NCI-H1092 treated with DMSO at 0.1 percent for 48 hours (cell line): ENCODE measurements at regions not wholly inside any gene's neighbourhood (a gene's known extent, or its start where the extent isn't known, plus 50 kb on each side); places are given as distances from the start of the nearest gene placed in this dataset.

Experiments
- DNase-seq: peaks from one replicate; lab custom pipeline; 2025; lab: John Stamatoyannopoulos, UW

GRCh38 chr5:56515011-56515410, 281.9 kb upstream of the ANKRD55 start:
- DNase-seq, result no peak

- DNase-seq, result no peak
Measured at GRCh38 chr5:56514245-56514644, 281.1 kb upstream of the ANKRD55 start.

GRCh38 chr5:56513141-56513540, 280.0 kb upstream of the ANKRD55 start:
- no peak for DNase-seq

GRCh38 chr5:56512313-56512996, 279.3 kb upstream of the ANKRD55 start:
- DNase-seq, result no peak

- no peak for DNase-seq
Measured at GRCh38 chr5:56511326-56511841, 278.3 kb upstream of the ANKRD55 start.

GRCh38 chr5:56508249-56508648, 275.1 kb upstream of the ANKRD55 start:
- no peak for DNase-seq

- DNase-seq, result peak; percentile 9
Measured at GRCh38 chr5:56507351-56507930, 274.3 kb upstream of the ANKRD55 start.

- no peak for DNase-seq
Measured at GRCh38 chr5:56506211-56506965, 273.3 kb upstream of the ANKRD55 start.

- no peak for DNase-seq
Measured at GRCh38 chr5:56503929-56504328, 270.8 kb upstream of the ANKRD55 start.

GRCh38 chr5:56501781-56502557, 268.8 kb upstream of the ANKRD55 start:
- DNase-seq, result no peak

- DNase-seq, result no peak
Measured at GRCh38 chr5:56499901-56500300, 266.8 kb upstream of the ANKRD55 start.

GRCh38 chr5:56499491-56499890, 266.4 kb upstream of the ANKRD55 start:
- no peak for DNase-seq

- no peak for DNase-seq
Measured at GRCh38 chr5:56498759-56499395, 265.7 kb upstream of the ANKRD55 start.

GRCh38 chr5:56496581-56497063, 263.5 kb upstream of the ANKRD55 start:
- peak; percentile 21 for DNase-seq

GRCh38 chr5:56494300-56494731, 261.2 kb upstream of the ANKRD55 start:
- no peak for DNase-seq

- no peak for DNase-seq
Measured at GRCh38 chr5:56493766-56494165, 260.6 kb upstream of the ANKRD55 start.

GRCh38 chr5:56493308-56493707, 260.2 kb upstream of the ANKRD55 start:
- no peak for DNase-seq

GRCh38 chr5:56492812-56493211, 259.7 kb upstream of the ANKRD55 start:
- no peak for DNase-seq

- no peak for DNase-seq
Measured at GRCh38 chr5:56490971-56491468, 257.9 kb upstream of the ANKRD55 start.

GRCh38 chr5:56489272-56489671, 256.1 kb upstream of the ANKRD55 start:
- DNase-seq, result no peak

- no peak for DNase-seq
Measured at GRCh38 chr5:56487528-56488115, 254.5 kb upstream of the ANKRD55 start.
